Left ventricle myocardium inferior (tissue), 1 donor: ENCODE measurements at regions not wholly inside any gene's neighbourhood (a gene's known extent, or its start where the extent isn't known, plus 50 kb on each side); places are given as distances from the start of the nearest gene placed in this dataset.

Source experiments
- DNase-seq: peaks from one replicate; pipeline ENCODE4 v3.0.0-alpha.2; 2020
- H3K27ac ChIP-seq: fragments of 200-600 bp; replicated peaks from 2 replicates; pipeline ENCODE4 v1.8.0; 2021
- H3K27me3 ChIP-seq: fragments of 200-600 bp; 2 replicates; pipeline ENCODE4 v1.8.0; 2021; ENCODE audit warnings: low read depth
- H3K36me3 ChIP-seq: fragments of 200-600 bp; 2 replicates; pipeline ENCODE4 v1.8.0; 2021
- H3K4me1 ChIP-seq: fragments of 200-600 bp; 2 replicates; pipeline ENCODE4 v1.8.0; 2021
- H3K4me3 ChIP-seq: fragments of 200-600 bp; 2 replicates; pipeline ENCODE4 v1.8.0; 2021; ENCODE audit warnings: mild to moderate bottlenecking, moderate library complexity
- H3K9me3 ChIP-seq: fragments of 200-600 bp; replicated peaks from 2 replicates; pipeline ENCODE4 v1.8.0; 2021
- CTCF ChIP-seq: fragments of 200-600 bp; IDR thresholded peaks from 2 replicates; pipeline ENCODE4 v1.8.0; 2021; ENCODE audit warnings: antibody characterized with exemption, mild to moderate bottlenecking, borderline replicate concordance
- intact Hi-C: fragments of 100-400 bp; cut with micrococcal nuclease; formaldehyde crosslinking; loops from one replicate; pipeline ENCODE4 v1.11.0; 2022
- donor health status: DM: no; HTN: yes; CAD: no; lungs with severe emphysema.

GRCh38 chr5:112669328-112669963, 68.2 kb upstream of the APC start:
- H3K9me3 ChIP-seq, result no peaks in the 10 kb centered on the region
- no peak for TF ChIP-seq CTCF
- H3K4me3 ChIP-seq, result no peak overlapping the region
- no peak for DNase-seq
- H3K36me3 ChIP-seq, result no peaks in the 10 kb centered on the region
- intact Hi-C loops, result no loop called here
- H3K27me3 ChIP-seq, result no peaks in the 10 kb centered on the region
- no peak overlapping the region for H3K27ac ChIP-seq
- no peaks in the 10 kb centered on the region for H3K4me1 ChIP-seq

DNA sequence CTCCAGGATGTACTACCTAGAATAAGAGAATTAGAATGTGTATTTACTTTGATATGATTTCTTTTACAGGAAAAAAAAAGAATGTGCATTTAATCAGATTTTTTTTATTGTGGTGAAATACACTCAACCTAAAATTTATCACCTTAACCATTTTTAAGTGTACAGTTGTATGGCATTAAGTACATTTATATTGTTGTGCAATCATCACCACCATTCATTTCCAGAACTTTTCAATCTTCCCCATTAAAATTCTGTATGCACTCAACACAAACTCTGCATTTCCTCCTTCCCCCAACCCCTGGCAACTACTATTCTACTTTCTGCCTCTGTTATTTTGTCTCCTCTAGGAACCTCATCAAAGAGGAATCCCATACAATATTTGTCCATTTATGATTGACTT, 66.0 kb upstream of the APC start:
- no peaks in the 10 kb centered on the region for H3K36me3 ChIP-seq
- TF ChIP-seq CTCF, result no peak
- no peak overlapping the region for H3K27ac ChIP-seq

DNA sequence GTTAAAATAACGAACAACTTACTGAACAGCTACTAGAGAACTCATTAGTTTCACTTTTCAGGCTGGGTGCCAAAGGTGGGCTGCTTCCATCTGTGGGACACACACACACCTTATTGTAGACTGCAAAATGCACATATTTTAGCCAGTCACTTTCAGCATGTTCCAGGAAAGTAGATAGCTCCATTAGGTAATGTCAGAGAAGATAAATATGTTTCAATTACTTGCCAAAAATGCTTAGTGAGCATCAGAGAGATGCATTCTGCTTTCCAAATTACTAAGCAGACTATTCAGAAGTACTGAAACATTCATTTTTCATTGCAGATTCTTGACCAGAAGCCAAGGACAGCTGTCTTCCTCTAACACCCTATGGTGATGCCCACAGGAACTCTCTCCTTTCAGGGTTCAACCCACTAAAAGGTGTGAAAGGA, 56.2 kb upstream of the APC start:
- peaks cover 3% of the 10 kb centered on the region for H3K27me3 ChIP-seq
- H3K27ac ChIP-seq, result no peak overlapping the region
- no peak overlapping the region for H3K4me3 ChIP-seq
- no peaks in the 10 kb centered on the region for H3K9me3 ChIP-seq
- no peaks in the 10 kb centered on the region for H3K36me3 ChIP-seq
- H3K4me1 ChIP-seq, result peaks cover 38% of the 10 kb centered on the region
- intact Hi-C loops, result no loop called here
- DNase-seq, result no peak
- no peak for TF ChIP-seq CTCF

More for the DNA sequence above, 66.0 kb upstream of the APC start:
- intact Hi-C loops, result no loop called here
- H3K9me3 ChIP-seq, result no peaks in the 10 kb centered on the region
- no peak for DNase-seq
- H3K4me1 ChIP-seq, result no peaks in the 10 kb centered on the region
- H3K4me3 ChIP-seq, result no peak overlapping the region
- no peaks in the 10 kb centered on the region for H3K27me3 ChIP-seq

DNA sequence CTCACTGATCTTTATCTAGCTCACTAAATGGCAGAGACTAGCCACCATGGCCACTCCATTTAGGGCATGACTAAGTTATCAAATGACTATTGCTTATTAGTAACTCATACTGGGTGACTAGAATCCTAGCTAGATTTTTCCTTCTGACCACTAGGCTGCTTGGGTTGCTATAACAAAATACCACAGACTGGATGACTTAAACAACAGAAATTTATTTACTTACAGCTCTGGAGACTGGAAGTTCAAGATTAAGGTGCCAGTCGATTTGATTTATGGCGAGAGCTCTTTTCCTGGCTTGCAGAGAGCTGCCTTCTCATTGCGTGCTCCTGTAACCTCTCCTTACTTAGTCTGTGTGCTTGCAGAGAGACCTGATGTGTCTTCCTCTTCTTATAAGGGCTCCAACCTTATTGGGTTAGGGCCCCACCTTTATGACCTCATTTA, 55.0 kb upstream of the APC start:
- intact Hi-C loops, result no loop called here
- H3K27ac ChIP-seq, result no peak overlapping the region
- H3K4me3 ChIP-seq, result no peak overlapping the region
- no peak for TF ChIP-seq CTCF
- no peaks in the 10 kb centered on the region for H3K9me3 ChIP-seq
- no peaks in the 10 kb centered on the region for H3K36me3 ChIP-seq
- peaks cover 39% of the 10 kb centered on the region for H3K4me1 ChIP-seq
- H3K27me3 ChIP-seq, result peaks cover 3% of the 10 kb centered on the region
- no peak for DNase-seq

GRCh38 chr5:112684121-112684520, 53.6 kb upstream of the APC start:
- no peaks in the 10 kb centered on the region for H3K9me3 ChIP-seq
- H3K4me1 ChIP-seq, result peaks cover 39% of the 10 kb centered on the region
- no peak overlapping the region for H3K4me3 ChIP-seq
- H3K27ac ChIP-seq, result peak overlapping the region; percentile 79
- no peak for DNase-seq
- no peaks in the 10 kb centered on the region for H3K36me3 ChIP-seq
- peaks cover 2% of the 10 kb centered on the region for H3K27me3 ChIP-seq
- intact Hi-C loops, result no loop called here
- TF ChIP-seq CTCF, result no peak

DNA sequence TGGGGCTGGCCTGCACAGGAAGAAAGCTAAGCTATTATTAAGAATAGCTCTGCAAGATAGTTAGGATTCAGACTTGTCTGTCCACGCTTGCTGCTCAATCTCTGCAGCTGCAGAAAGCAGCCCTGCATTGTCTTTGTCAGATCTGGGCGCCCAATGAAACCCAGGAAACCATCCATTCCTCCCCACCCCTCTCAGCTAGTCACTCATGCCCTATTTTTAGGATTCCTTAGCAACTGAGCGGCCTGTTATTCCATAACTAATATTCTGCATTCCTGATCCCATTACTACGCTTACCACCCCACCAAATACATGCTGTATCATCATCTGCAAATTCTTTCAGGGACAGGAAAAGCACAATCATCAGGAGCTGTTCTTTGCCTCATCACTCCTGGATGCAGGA, 52.9 kb upstream of the APC start:
- Histone ChIP-seq H3K27me3 (no peaks in the 10 kb centered on the region), H3K27ac (peak overlapping the region; percentile 79), H3K4me1 (peaks cover 39% of the 10 kb centered on the region), H3K4me3 (no peak overlapping the region), H3K36me3 (no peaks in the 10 kb centered on the region), H3K9me3 (no peaks in the 10 kb centered on the region)
- DNase-seq, result no peak
- no peak for TF ChIP-seq CTCF
- intact Hi-C loops, result no loop called here
